H9 (cell line): ENCODE measurements at regions not wholly inside any gene's neighbourhood (a gene's known extent, or its start where the extent isn't known, plus 50 kb on each side); places are given as distances from the start of the nearest gene placed in this dataset.

ENCODE experiments used
- DNase-seq: peaks from one replicate; pipeline ENCODE4 v3.0.0-alpha.2; 2017
- H2AFZ ChIP-seq: one replicate; pipeline ENCODE4 v1.6.1; 2013; ENCODE audit warnings: mild to moderate bottlenecking, low read length, control low read depth, moderate library complexity
- H2AK5ac ChIP-seq: 2 replicates; pipeline ENCODE4 v1.6.1; 2013; ENCODE audit warnings: low read length, control low read depth, mixed read lengths; ENCODE audit not compliant: insufficient read length
- H2BK120ac ChIP-seq: one replicate; pipeline ENCODE4 v1.6.1; 2013; ENCODE audit warnings: low read depth, mild to moderate bottlenecking, low read length, control low read depth, inconsistent platforms; ENCODE audit not compliant: poor library complexity, severe bottlenecking
- H2BK12ac ChIP-seq: 2 replicates; pipeline ENCODE4 v1.6.1; 2013; ENCODE audit warnings: low read length, control low read depth, mixed read lengths, low read depth; ENCODE audit not compliant: insufficient read length
- H2BK15ac ChIP-seq: 2 replicates; pipeline ENCODE4 v1.6.1; 2013; ENCODE audit warnings: low read depth, low read length, control low read depth
- H2BK20ac ChIP-seq: one replicate; pipeline ENCODE4 v1.6.1; 2013; ENCODE audit warnings: low read depth, mild to moderate bottlenecking, low read length, control low read depth, inconsistent platforms; ENCODE audit not compliant: poor library complexity, severe bottlenecking
- H2BK5ac ChIP-seq: 2 replicates; pipeline ENCODE4 v1.6.1; 2013; ENCODE audit warnings: low read length, control low read depth, mixed read lengths; ENCODE audit not compliant: insufficient read length
- H3K14ac ChIP-seq: 2 replicates; pipeline ENCODE4 v1.6.1; 2013; ENCODE audit warnings: low read length, control low read depth; ENCODE audit not compliant: insufficient read depth
- H3K18ac ChIP-seq: 2 replicates; pipeline ENCODE4 v1.6.1; 2013; ENCODE audit warnings: low read depth, mild to moderate bottlenecking, mixed read lengths, low read length, control low read depth; ENCODE audit not compliant: insufficient read length
- H3K23ac ChIP-seq: 2 replicates; pipeline ENCODE4 v1.6.1; 2013; ENCODE audit warnings: low read length, control low read depth, mixed read lengths, low read depth; ENCODE audit not compliant: insufficient read length
- H3K23me2 ChIP-seq: 2 replicates; pipeline ENCODE4 v1.6.1; 2013; ENCODE audit warnings: low read depth, mild to moderate bottlenecking, mixed read lengths, low read length, control low read depth; ENCODE audit not compliant: insufficient read length, poor library complexity, severe bottlenecking
- H3K27ac ChIP-seq: 2 replicates; pipeline ENCODE4 v1.5.1; 2013; ENCODE audit warnings: low read length, control low read depth, mixed read lengths, low read depth; ENCODE audit not compliant: insufficient read length
- H3K27me3 ChIP-seq: 2 replicates; pipeline ENCODE4 v1.6.1; 2013; ENCODE audit warnings: low read length, control low read depth, inconsistent platforms; ENCODE audit not compliant: insufficient read depth
- H3K4ac ChIP-seq: 2 replicates; pipeline ENCODE4 v1.6.1; 2013; ENCODE audit warnings: low read depth, mild to moderate bottlenecking, control low read depth, inconsistent platforms, low read length, moderate library complexity
- H3K4me1 ChIP-seq: 2 replicates; pipeline ENCODE4 v1.6.1; 2013; ENCODE audit warnings: low read length, control low read depth, inconsistent platforms; ENCODE audit not compliant: insufficient read depth
- H3K4me2 ChIP-seq: 2 replicates; pipeline ENCODE4 v1.6.1; 2013; ENCODE audit warnings: low read length, control low read depth, mixed read lengths; ENCODE audit not compliant: insufficient read length, insufficient read depth
- H3K56ac ChIP-seq: 2 replicates; pipeline ENCODE4 v1.6.1; 2013; ENCODE audit warnings: low read depth, mild to moderate bottlenecking, mixed read lengths, low read length, control low read depth; ENCODE audit not compliant: insufficient read length
- H3K79me1 ChIP-seq: 2 replicates; pipeline ENCODE4 v1.6.1; 2013; ENCODE audit warnings: low read depth, mild to moderate bottlenecking, moderate library complexity, low read length, control low read depth, inconsistent platforms; ENCODE audit not compliant: insufficient read depth, poor library complexity, severe bottlenecking
- H3K79me2 ChIP-seq: 2 replicates; pipeline ENCODE4 v1.6.1; 2013; ENCODE audit warnings: low read length, control low read depth, inconsistent platforms; ENCODE audit not compliant: insufficient read depth
- H3K9ac ChIP-seq: 2 replicates; pipeline ENCODE4 v1.6.1; 2013; ENCODE audit warnings: low read length, control low read depth, mixed read lengths; ENCODE audit not compliant: insufficient read length; ENCODE audit errors: extremely low read depth
- H3K9me3 ChIP-seq: one replicate; pipeline ENCODE4 v1.6.1; 2013; ENCODE audit warnings: low read depth, low read length, inconsistent platforms; ENCODE audit not compliant: control insufficient read depth
- H3T11ph ChIP-seq: one replicate; pipeline ENCODE4 v1.6.1; 2013; ENCODE audit warnings: mild to moderate bottlenecking, low read length, control low read depth, inconsistent platforms
- H4K20me1 ChIP-seq: one replicate; pipeline ENCODE4 v1.6.1; 2013; ENCODE audit not compliant: control insufficient read depth, insufficient read length, insufficient read depth
- H4K5ac ChIP-seq: 2 replicates; pipeline ENCODE4 v1.6.1; 2013; ENCODE audit warnings: low read depth, mild to moderate bottlenecking, mixed read lengths, low read length, control low read depth; ENCODE audit not compliant: insufficient read length
- H4K8ac ChIP-seq: replicated peaks from 2 replicates; pipeline ENCODE4 v1.6.1; 2013; ENCODE audit warnings: low read length, control low read depth, mixed read lengths, low read depth; ENCODE audit not compliant: insufficient read length
- H4K91ac ChIP-seq: 2 replicates; pipeline ENCODE4 v1.6.1; 2013; ENCODE audit warnings: low read depth, mild to moderate bottlenecking, moderate library complexity, mixed read lengths, low read length, control low read depth; ENCODE audit not compliant: insufficient read length
- H3K27ac Mint-ChIP-seq, 3 experiments: 2 replicates in 2 of 3; 3 replicates in 1 of 3; pipeline ENCODE4 v1.8.0; 2020 to 2021; ENCODE audit warnings: mixed read lengths in 3 of 3, mild to moderate bottlenecking in 1 of 3, moderate library complexity in 1 of 3
- H3K27me3 Mint-ChIP-seq: 2 replicates; pipeline ENCODE4 v1.8.0; 2021; ENCODE audit warnings: low read depth, mild to moderate bottlenecking, moderate library complexity, mixed read lengths
- H3K36me3 Mint-ChIP-seq, 3 experiments: 2 replicates in 2 of 3; 3 replicates in 1 of 3; pipeline ENCODE4 v1.8.0; 2020 to 2021; ENCODE audit warnings: low read depth in 3 of 3, mixed read lengths in 3 of 3; ENCODE audit not compliant: insufficient read depth in 1 of 3
- H3K4me1 Mint-ChIP-seq, 2 experiments: 2 replicates each; pipeline ENCODE4 v1.8.0; 2020; ENCODE audit warnings: mixed read lengths in 2 of 2
- H3K4me3 Mint-ChIP-seq, 2 experiments: 2 replicates in 1 of 2; 3 replicates in 1 of 2; pipeline ENCODE4 v1.8.0; 2020 to 2021; ENCODE audit warnings: mild to moderate bottlenecking in 2 of 2, mixed read lengths in 2 of 2, moderate library complexity in 1 of 2
- H3K9me3 Mint-ChIP-seq, 2 experiments: 2 replicates in 1 of 2; 3 replicates in 1 of 2; pipeline ENCODE4 v1.8.0; 2020; ENCODE audit warnings: mild to moderate bottlenecking in 2 of 2, mixed read lengths in 2 of 2, moderate library complexity in 1 of 2
- CTCF ChIP-seq: fragments of 200-600 bp; sonication (generic); conservative IDR thresholded peaks from 3 replicates; pipeline ENCODE4 v1.8.0; 2021; ENCODE audit warnings: antibody characterized with exemption, mild to moderate bottlenecking
- WGBS: extraction: QIAGEN DNeasy Blood & Tissue Kit; methylation state at CpG from one replicate; pipeline ENCODE4 v1.1.7; 2013; ENCODE audit warnings: missing lambda C conversion rate, low lambda C conversion rate, mixed read lengths; ENCODE audit not compliant: insufficient read length; ENCODE audit errors: extremely low coverage; 5-methylcytosine and 5-hydroxymethylcytosine counted together

DNA sequence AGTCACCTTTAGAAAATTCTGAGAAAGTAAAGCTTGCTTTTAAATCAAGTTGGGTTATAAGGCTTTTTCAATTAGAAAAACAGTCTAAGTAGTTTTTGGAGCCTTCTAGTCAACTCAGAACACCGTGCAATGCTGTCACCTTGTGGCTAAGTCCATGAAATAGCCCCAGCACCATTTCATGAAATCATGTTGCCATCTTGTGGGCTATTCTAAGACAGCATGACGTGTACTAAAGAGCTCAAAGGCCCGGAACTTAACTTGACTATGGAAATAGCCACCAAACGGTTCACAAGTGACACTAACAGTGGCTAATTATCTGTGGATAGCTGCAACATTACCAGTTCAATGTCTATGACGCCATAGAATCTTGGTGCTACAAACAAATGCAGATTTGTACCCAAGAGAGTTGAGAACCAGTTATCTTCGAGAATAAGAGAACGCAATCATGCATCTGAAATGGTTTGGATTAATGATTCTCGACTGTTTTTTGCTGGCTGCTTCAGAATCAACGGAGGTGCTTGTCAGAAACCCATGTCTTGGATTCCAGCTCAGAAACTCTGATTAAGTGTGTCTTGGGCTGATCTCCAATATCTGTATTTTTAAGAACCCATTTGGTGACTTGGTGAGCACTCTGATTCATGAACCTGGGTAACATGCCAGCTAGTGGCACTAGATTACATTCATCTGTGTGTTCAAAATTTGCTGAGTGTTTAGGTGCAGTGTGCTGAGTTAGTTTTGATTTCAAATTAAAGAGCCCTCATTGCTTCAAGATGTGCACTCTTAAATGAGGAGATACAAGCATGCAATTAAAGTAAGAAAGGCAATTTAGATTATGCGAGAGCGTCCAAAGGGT is 111.2 kb upstream of the MCTP2 start:
- no peak overlapping the region for H2AFZ ChIP-seq

More for the DNA sequence above, 111.2 kb upstream of the MCTP2 start:
- no peak overlapping the region for H3K27ac ChIP-seq
- no peaks in the 10 kb centered on the region for H3K23me2 ChIP-seq
- H4K5ac ChIP-seq = no peak overlapping the region
- peaks cover 6% of the 10 kb centered on the region; the same call in 1 of the 2 replicates for H3K4me1 ChIP-seq
- no peak overlapping the region for H4K91ac ChIP-seq
- H2BK12ac ChIP-seq = no peak overlapping the region
- no peak overlapping the region for H3K9ac ChIP-seq
- H3K4ac ChIP-seq = no peak overlapping the region
- H2AK5ac ChIP-seq = no peak overlapping the region
- no peaks in the 10 kb centered on the region for H3K27me3 ChIP-seq
- Mint-ChIP-seq H3K36me3 (no peaks in the 10 kb centered on the region), H3K4me3 (no peak overlapping the region), H3K4me1 (peaks cover 17 to 22% of the 10 kb centered on the region in 2 experiments), H3K27me3 (no peaks in the 10 kb centered on the region), H3K27ac (no peak overlapping the region), H3K9me3 (no peaks in the 10 kb centered on the region)
- H3K4me2 ChIP-seq = no peak overlapping the region
- no peak overlapping the region for H2BK5ac ChIP-seq
- H2BK20ac ChIP-seq = no peak overlapping the region
- no peaks in the 10 kb centered on the region for H3K79me2 ChIP-seq
- WGBS = no CpG with 5 or more reads among the region's 11 CpGs
- no peak overlapping the region for H3K56ac ChIP-seq
- H3K79me1 ChIP-seq = no peaks in the 10 kb centered on the region
- H3K18ac ChIP-seq = no peak overlapping the region
- H3K14ac ChIP-seq = no peak overlapping the region
- no peaks in the 10 kb centered on the region for H4K20me1 ChIP-seq
- H2BK15ac ChIP-seq = no peak overlapping the region
- no peak overlapping the region for H3T11ph ChIP-seq
- TF ChIP-seq CTCF = peak; percentile 99
- no peak overlapping the region for H3K23ac ChIP-seq
- H4K8ac ChIP-seq = no peak overlapping the region
- DNase-seq = peak; percentile 67
- H2BK120ac ChIP-seq = no peak overlapping the region
- no peaks in the 10 kb centered on the region for H3K9me3 ChIP-seq
